RPMI8226 (cell line): ENCODE measurements at regions not wholly inside any gene's neighbourhood (a gene's known extent, or its start where the extent isn't known, plus 50 kb on each side); places are given as distances from the start of the nearest gene placed in this dataset.

Source experiments
- DNase-seq: peaks from one replicate; pipeline ENCODE4 v3.0.0-alpha.2; 2015

GRCh38 chr7:79862447-79863210, 272.0 kb upstream of the GNAI1 start:
- DNase-seq: no peak

GRCh38 chr7:79855172-79855571, 279.5 kb upstream of the GNAI1 start:
- no peak for DNase-seq

- DNase-seq: no peak
These were observed 280.0 kb upstream of the GNAI1 start for GRCh38 chr7:79854621-79855020.

GRCh38 chr7:79837915-79838314, 296.7 kb upstream of the GNAI1 start:
- DNase-seq: no peak

- no peak for DNase-seq
These were observed 301.0 kb upstream of the GNAI1 start for GRCh38 chr7:79833616-79834015.

- no peak for DNase-seq
These were observed 305.8 kb upstream of the GNAI1 start for GRCh38 chr7:79828866-79829265.

GRCh38 chr7:79823246-79823951, 311.2 kb upstream of the GNAI1 start:
- no peak for DNase-seq

GRCh38 chr7:79822620-79823240, 311.9 kb upstream of the GNAI1 start:
- no peak for DNase-seq

- DNase-seq: peak; percentile 18
These were observed 314.2 kb upstream of the GNAI1 start for GRCh38 chr7:79820387-79820786.

GRCh38 chr7:79810916-79811315, 323.7 kb upstream of the GNAI1 start:
- no peak for DNase-seq

GRCh38 chr7:79806161-79806734, 328.4 kb upstream of the GNAI1 start:
- no peak for DNase-seq

GRCh38 chr7:79790656-79791262, 337.3 kb upstream of the MAGI2 start:
- no peak for DNase-seq

- DNase-seq: no peak
These were observed 336.3 kb upstream of the MAGI2 start for GRCh38 chr7:79789584-79790345.

- DNase-seq: no peak
These were observed 334.2 kb upstream of the MAGI2 start for GRCh38 chr7:79787623-79788022.

GRCh38 chr7:79787096-79787495, 333.6 kb upstream of the MAGI2 start:
- no peak for DNase-seq

- DNase-seq: no peak
These were observed 332.7 kb upstream of the MAGI2 start for GRCh38 chr7:79786187-79786586.

GRCh38 chr7:79785556-79785955, 332.1 kb upstream of the MAGI2 start:
- DNase-seq: no peak

GRCh38 chr7:79782906-79783305, 329.4 kb upstream of the MAGI2 start:
- DNase-seq: no peak

- DNase-seq: no peak
These were observed 328.8 kb upstream of the MAGI2 start for GRCh38 chr7:79782256-79782655.

- no peak for DNase-seq
These were observed 328.2 kb upstream of the MAGI2 start for GRCh38 chr7:79781716-79782115.

GRCh38 chr7:79778786-79779770, 325.6 kb upstream of the MAGI2 start:
- DNase-seq: no peak
